Panc1 (cell line): ENCODE measurements at regions not wholly inside any gene's neighbourhood (a gene's known extent, or its start where the extent isn't known, plus 50 kb on each side); places are given as distances from the start of the nearest gene placed in this dataset.

ENCODE experiments used
- CTCF ChIP-seq: fragments of 450-650 bp; IDR thresholded peaks from 2 replicates; pipeline ENCODE4 v1.5.1; 2017; ENCODE audit warnings: mild to moderate bottlenecking
- POLR2AphosphoS5 ChIP-seq: IDR thresholded peaks from 2 replicates; pipeline ENCODE4 v1.6.1; 2012; ENCODE audit warnings: mild to moderate bottlenecking, low read depth, low read length, moderate library complexity
- REST ChIP-seq, 2 experiments: IDR thresholded peaks; 2 replicates each; pipeline ENCODE4 v1.6.1; 2011 to 2012; ENCODE audit warnings: low read depth in 2 of 2, control low read depth in 1 of 2, low read length in 1 of 2, mild to moderate bottlenecking in 1 of 2, moderate library complexity in 1 of 2; ENCODE audit not compliant: insufficient read depth in 1 of 2
- SIN3A ChIP-seq: IDR thresholded peaks from 2 replicates; pipeline ENCODE4 v1.6.1; 2012; ENCODE audit warnings: low read depth, mild to moderate bottlenecking, low read length, moderate library complexity, borderline replicate concordance; ENCODE audit not compliant: insufficient read depth

GRCh38 chr7:35513195-35513594 is 181.7 kb downstream of the HERPUD2 start:
- TF ChIP-seq CTCF (no peak), POLR2AphosphoS5 (no peak), REST (IDR thresholded peaks at IDR 0.05; ENCODE audit: insufficient read depth in 1 of 2, low read depth in 2 of 2, low read length in 1 of 2) (no peak), SIN3A (no peak)
